ENCODE measurements at regions not wholly inside any gene's neighbourhood (a gene's known extent, or its start where the extent isn't known, plus 50 kb on each side); places are given as distances from the start of the nearest gene placed in this dataset.

DNA sequence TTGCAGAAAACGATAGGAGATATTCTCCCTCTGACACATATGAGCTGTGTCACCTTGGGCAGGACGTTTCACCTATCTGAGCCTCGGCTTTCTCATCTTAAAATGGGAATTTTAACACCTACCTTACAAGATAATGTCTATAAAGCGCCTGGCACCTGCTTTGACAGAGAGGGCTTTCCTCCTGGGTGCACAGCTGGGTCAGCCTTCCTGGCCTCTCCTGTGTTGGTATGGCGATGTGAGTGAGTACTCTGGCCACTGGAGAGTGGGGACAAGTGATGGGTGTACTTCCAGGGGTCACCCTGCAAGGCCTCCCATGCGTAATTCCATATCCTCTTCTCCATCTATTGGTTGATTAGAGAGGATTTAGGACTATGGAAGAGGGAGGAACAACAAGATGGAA lies 113.1 kb upstream of the SMIM23 start:
- Histone ChIP-seq H3K36me3 (ENCODE audit: control insufficient read depth, insufficient read depth, low read length) (no peaks in the 10 kb centered on the region), H2BK15ac (ENCODE audit: low read depth, low read length) (no peak overlapping the region), H4K91ac (ENCODE audit: insufficient read depth, low read depth, low read length) (no peak overlapping the region), H4K5ac (ENCODE audit: low read depth, low read length) (no peak overlapping the region), H3K4me1 (ENCODE audit: control insufficient read depth, insufficient read depth, low read length) (0 out of 2 replicates have a peak, but pooled peaks cover under 1% of the 10 kb centered on the region), H3K9me3 (ENCODE audit: control insufficient read depth, insufficient read depth, low read length) (peaks cover 6% of the 10 kb centered on the region), H3K14ac (replicated peaks; ENCODE audit: low read depth, low read length) (no peak overlapping the region), H3K23ac (ENCODE audit: low read depth, low read length) (no peak overlapping the region), H3K27me3 (ENCODE audit: control insufficient read depth, insufficient read depth, low read length) (peaks cover 23% of the 10 kb centered on the region), H3K18ac (ENCODE audit: low read depth, low read length) (no peak overlapping the region), H2AK9ac (replicated peaks; ENCODE audit: low read depth, low read length, poor library complexity) (no peak overlapping the region), H3K4me3 (ENCODE audit: insufficient read depth, low read depth, low read length) (no peak overlapping the region), H3K4me2 (ENCODE audit: low read depth, low read length) (no peak overlapping the region), H3K9ac (ENCODE audit: low read depth, low read length) (no peak overlapping the region), H3K9me1 (ENCODE audit: insufficient read depth, low read length) (no peaks in the 10 kb centered on the region), H4K8ac (ENCODE audit: low read depth in 2 of 2, low read length in 2 of 2) (no peak overlapping the region), H3K27ac (ENCODE audit: insufficient read depth, low read length) (no peak overlapping the region), H2BK5ac (ENCODE audit: low read depth, low read length, poor library complexity, severe bottlenecking) (no peak overlapping the region), H2AFZ (replicated peaks; ENCODE audit: low read length, poor library complexity) (no peak overlapping the region), H3K4ac (ENCODE audit: low read depth, low read length) (no peak overlapping the region), H4K20me1 (ENCODE audit: insufficient read depth, low read length) (no peaks in the 10 kb centered on the region), H3K79me1 (ENCODE audit: low read depth in 1 of 2, low read length in 2 of 2) (no peaks in the 10 kb centered on the region), H2BK120ac (ENCODE audit: low read depth, low read length) (no peak overlapping the region), H2BK20ac (ENCODE audit: low read depth, low read length) (no peak overlapping the region), H2AK5ac (ENCODE audit: low read depth, low read length) (no peak overlapping the region), H3K56ac (ENCODE audit: extremely low read depth, insufficient read depth, low read length) (no peak overlapping the region)
- BruUV-seq (replicated peaks) = no TSS peak
- no peak for DNase-seq
- in situ Hi-C loops (cut with MboI; ENCODE audit: low sequenced_read_pairs) = no loop called here
- intact Hi-C loops (cut with micrococcal nuclease) = no loop called here
- ATAC-seq (ENCODE audit: low read depth) = no peak
- CTCF ChIA-PET = no interaction called here
- no CpG with 5 or more reads among the region's 6 CpGs for WGBS, 2 experiments (ENCODE audit: extremely low coverage in 2 of 2, insufficient read length in 1 of 2)
- dilution Hi-C loops (cut with HindIII; ENCODE audit: low sequenced_read_pairs, unreplicated experiment) = no loop called here
- POLR2A ChIA-PET (ENCODE audit: unreplicated experiment) = no interaction called here
- TF ChIP-seq SMC3 (IDR thresholded peaks at IDR 0.05; ENCODE audit: low read depth, low read length) (no peak), BHLHE40 (IDR thresholded peaks at IDR 0.05; ENCODE audit: low read depth, low read length) (no peak), CHD1 (IDR thresholded peaks at IDR 0.05; ENCODE audit: low read depth, low read length) (no peak), POLR2A (IDR thresholded peaks at IDR 0.05; ENCODE audit: low read depth, low read length) (no peak), NFE2L2 (IDR thresholded peaks at IDR 0.05; ENCODE audit: low read depth, low read length) (no peak)
- TF ChIP-seq, protein P1, sequence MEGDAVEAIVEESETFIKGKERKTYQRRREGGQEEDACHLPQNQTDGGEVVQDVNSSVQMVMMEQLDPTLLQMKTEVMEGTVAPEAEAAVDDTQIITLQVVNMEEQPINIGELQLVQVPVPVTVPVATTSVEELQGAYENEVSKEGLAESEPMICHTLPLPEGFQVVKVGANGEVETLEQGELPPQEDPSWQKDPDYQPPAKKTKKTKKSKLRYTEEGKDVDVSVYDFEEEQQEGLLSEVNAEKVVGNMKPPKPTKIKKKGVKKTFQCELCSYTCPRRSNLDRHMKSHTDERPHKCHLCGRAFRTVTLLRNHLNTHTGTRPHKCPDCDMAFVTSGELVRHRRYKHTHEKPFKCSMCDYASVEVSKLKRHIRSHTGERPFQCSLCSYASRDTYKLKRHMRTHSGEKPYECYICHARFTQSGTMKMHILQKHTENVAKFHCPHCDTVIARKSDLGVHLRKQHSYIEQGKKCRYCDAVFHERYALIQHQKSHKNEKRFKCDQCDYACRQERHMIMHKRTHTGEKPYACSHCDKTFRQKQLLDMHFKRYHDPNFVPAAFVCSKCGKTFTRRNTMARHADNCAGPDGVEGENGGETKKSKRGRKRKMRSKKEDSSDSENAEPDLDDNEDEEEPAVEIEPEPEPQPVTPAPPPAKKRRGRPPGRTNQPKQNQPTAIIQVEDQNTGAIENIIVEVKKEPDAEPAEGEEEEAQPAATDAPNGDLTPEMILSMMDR (conservative IDR thresholded peaks at IDR 0.05; ENCODE audit: low read depth, low read length) = no peak
